OCI-LY7 (cell line): ENCODE measurements at regions not wholly inside any gene's neighbourhood (a gene's known extent, or its start where the extent isn't known, plus 50 kb on each side); places are given as distances from the start of the nearest gene placed in this dataset.

Experiments used
- BruUV-seq: library from RNA; stranded (reverse); fragments of 400-500 nt; replicated peaks from 2 replicates; lab custom pipeline; 2021; lab: Mats Ljungman, UMichigan
- CTCF ChIA-PET: fragments of 300-600 bp; sonication (Branson Sonifier 250); formaldehyde crosslinking; loops from one replicate; lab custom pipeline; 2022; ENCODE audit warnings: antibody characterized with exemption; ENCODE audit not compliant: unreplicated experiment; lab: Charles Lee
- POLR2A ChIA-PET: fragments of 300-600 bp; sonication (Branson Sonifier 250); formaldehyde crosslinking; loops from one replicate; lab custom pipeline; 2022; ENCODE audit warnings: antibody characterized with exemption; lab: Charles Lee
- DNase-seq: peaks from one replicate; pipeline ENCODE4 v3.0.0-alpha.2; 2015; ENCODE audit warnings: low spot score
- H2AFZ ChIP-seq: fragments of 200-600 bp; sonication (generic), shearing (Covaris generic); 2 replicates; pipeline ENCODE4 v1.6.1; 2014; ENCODE audit warnings: mild to moderate bottlenecking, antibody characterized with exemption, low read length, moderate library complexity
- H3K27ac ChIP-seq: fragments of 200-600 bp; sonication (generic); 2 replicates; pipeline ENCODE4 v1.5.1; 2014; ENCODE audit warnings: mixed run types, low read depth, mild to moderate bottlenecking, moderate library complexity, low read length, inconsistent platforms; ENCODE audit not compliant: poor library complexity, severe bottlenecking
- H3K36me3 ChIP-seq: fragments of 200-600 bp; sonication (generic); 2 replicates; pipeline ENCODE4 v1.6.1; 2014; ENCODE audit warnings: mild to moderate bottlenecking, antibody characterized with exemption, low read length, moderate library complexity, mixed read lengths; ENCODE audit not compliant: insufficient read depth
- H3K4me1 ChIP-seq: fragments of 200-600 bp; sonication (generic); 2 replicates; pipeline ENCODE4 v1.5.1; 2014; ENCODE audit warnings: mild to moderate bottlenecking, low read length; ENCODE audit not compliant: insufficient read depth, poor library complexity, severe bottlenecking
- H3K4me2 ChIP-seq: fragments of 200-600 bp; sonication (generic); 2 replicates; pipeline ENCODE4 v1.6.1; 2014; ENCODE audit warnings: mild to moderate bottlenecking, low read length
- H3K4me3 ChIP-seq: fragments of 200-600 bp; sonication (generic); 2 replicates; pipeline ENCODE4 v1.5.1; 2014; ENCODE audit warnings: mild to moderate bottlenecking, low read depth, low read length; ENCODE audit not compliant: poor library complexity, severe bottlenecking
- H3K79me2 ChIP-seq: fragments of 200-600 bp; sonication (generic); 2 replicates; pipeline ENCODE4 v1.6.1; 2016; ENCODE audit warnings: low read depth, mild to moderate bottlenecking, low read length, moderate library complexity, mixed read lengths; ENCODE audit not compliant: insufficient read depth
- H3K9me2 ChIP-seq: fragments of 200-600 bp; sonication (generic); 2 replicates; pipeline ENCODE4 v1.6.1; 2016; ENCODE audit warnings: mild to moderate bottlenecking, low read length, mixed read lengths; ENCODE audit not compliant: insufficient read depth
- H3K9me3 ChIP-seq: fragments of 200-600 bp; sonication (generic); 2 replicates; pipeline ENCODE4 v1.6.1; 2014; ENCODE audit warnings: mild to moderate bottlenecking, mixed run types, low read length, mixed read lengths
- H4K20me1 ChIP-seq: fragments of 200-600 bp; sonication (generic); 2 replicates; pipeline ENCODE4 v1.6.1; 2014; ENCODE audit warnings: mild to moderate bottlenecking, antibody characterized with exemption, low read length, moderate library complexity, mixed read lengths; ENCODE audit not compliant: insufficient read depth
- CTCF ChIP-seq: fragments of 200-600 bp; sonication (generic); conservative IDR thresholded peaks from 2 replicates; pipeline ENCODE4 v1.5.1; 2014; ENCODE audit warnings: mild to moderate bottlenecking, antibody characterized with exemption, low read length, moderate library complexity, mixed read lengths
- EZH2phosphoT487 ChIP-seq: fragments of 200-600 bp; sonication (generic); IDR thresholded peaks from 2 replicates; pipeline ENCODE4 v1.6.1; 2018; ENCODE audit warnings: low read depth, borderline replicate concordance, mild to moderate bottlenecking, mixed run types, antibody characterized with exemption, low read length, moderate library complexity, mixed read lengths
- intact Hi-C: fragments of 100-400 bp; cut with micrococcal nuclease; formaldehyde crosslinking; loops from one replicate; pipeline ENCODE4 v1.10.0; 2022; ENCODE audit not compliant: unreplicated experiment

GRCh38 chrX:39731735-39732134 is 366.0 kb downstream of the BCOR start:
- Histone ChIP-seq H3K9me3 (no peaks in the 10 kb centered on the region), H2AFZ (no peak overlapping the region; the same call in 1 of the 2 replicates), H4K20me1 (no peaks in the 10 kb centered on the region), H3K4me1 (peaks cover 21% of the 10 kb centered on the region), H3K36me3 (no peaks in the 10 kb centered on the region), H3K4me3 (no peak overlapping the region), H3K4me2 (no peak overlapping the region), H3K9me2 (no peaks in the 10 kb centered on the region), H3K79me2 (no peaks in the 10 kb centered on the region), H3K27ac (no peak overlapping the region)
- no TSS peak for BruUV-seq
- CTCF ChIA-PET, result interaction anchor here (0.9 to 1.2 kb wide), 3 partner anchors 12 to 197 kb away, joined by 3 to 4 read pairs (median 3); no protein-coding TSS in a partner anchor
- intact Hi-C loops, result loop anchor here (2.0 kb wide), 1 partner anchor 83 kb away; no protein-coding TSS in a partner anchor
- TF ChIP-seq EZH2phosphoT487 (no peak), CTCF (no peak)
- POLR2A ChIA-PET, result interaction anchor here (0.7 to 1.3 kb wide), 7 partner anchors 11 to 437 kb away, joined by 3 to 7 read pairs (median 3); no protein-coding TSS in a partner anchor
- no peak for DNase-seq

- Histone ChIP-seq H2AFZ (no peak overlapping the region), H3K36me3 (no peaks in the 10 kb centered on the region), H3K27ac (no peak overlapping the region), H3K79me2 (no peaks in the 10 kb centered on the region), H3K9me3 (no peaks in the 10 kb centered on the region), H3K9me2 (no peaks in the 10 kb centered on the region), H4K20me1 (no peaks in the 10 kb centered on the region), H3K4me3 (no peak overlapping the region), H3K4me1 (peaks cover 21% of the 10 kb centered on the region), H3K4me2 (no peak overlapping the region)
- TF ChIP-seq CTCF, result no peak
- TF ChIP-seq EZH2phosphoT487, result no peak
- CTCF ChIA-PET, result no interaction called here
- POLR2A ChIA-PET, result no interaction called here
- BruUV-seq, result no TSS peak
- intact Hi-C loops, result no loop called here
- DNase-seq, result no peak
Observed at GRCh38 chrX:39733745-39734144, 364.0 kb downstream of the BCOR start.

GRCh38 chrX:39734174-39734776 is 363.5 kb downstream of the BCOR start:
- Histone ChIP-seq H3K4me1 (peaks cover 21% of the 10 kb centered on the region), H3K36me3 (no peaks in the 10 kb centered on the region), H3K9me2 (no peaks in the 10 kb centered on the region), H3K27ac (no peak overlapping the region), H4K20me1 (no peaks in the 10 kb centered on the region), H2AFZ (no peak overlapping the region), H3K4me2 (no peak overlapping the region), H3K9me3 (no peaks in the 10 kb centered on the region), H3K4me3 (no peak overlapping the region), H3K79me2 (no peaks in the 10 kb centered on the region)
- intact Hi-C loops, result no loop called here
- POLR2A ChIA-PET, result no interaction called here
- DNase-seq, result no peak
- CTCF ChIA-PET, result no interaction called here
- BruUV-seq, result no TSS peak
- TF ChIP-seq EZH2phosphoT487, result no peak
